ENCODE measurements at regions not wholly inside any gene's neighbourhood (a gene's known extent, or its start where the extent isn't known, plus 50 kb on each side); places are given as distances from the start of the nearest gene placed in this dataset.

GRCh38 chr5:20500546-20500945 is 512.5 kb upstream of the CDH18 start:
- CTCF ChIA-PET, result no interaction called here
- no peak for DNase-seq (ENCODE audit: low spot score)
- POLR2A ChIA-PET (ENCODE audit: low non-redundant PET), result no interaction called here

GRCh38 chr5:20498926-20499325 is 510.9 kb upstream of the CDH18 start:
- DNase-seq (ENCODE audit: low spot score), result no peak
- no peak overlapping the region for H3K27ac ChIP-seq
- CTCF ChIA-PET, result interaction anchor here (0.5 kb wide), 1 partner anchor 725 kb away, joined by 3 read pairs; no protein-coding TSS in a partner anchor
- TF ChIP-seq CTCF (conservative IDR thresholded peaks at IDR 0.05; ENCODE audit: low read depth), result no peak
- POLR2A ChIA-PET (ENCODE audit: low non-redundant PET), result no interaction called here

More at GRCh38 chr5:20500546-20500945, 512.5 kb upstream of the CDH18 start:
- no peak overlapping the region for H3K27ac ChIP-seq
- TF ChIP-seq CTCF (conservative IDR thresholded peaks at IDR 0.05; ENCODE audit: low read depth), result no peak

GRCh38 chr5:20498102-20498501 is 510.1 kb upstream of the CDH18 start:
- ChIA-PET POLR2A (ENCODE audit: low non-redundant PET) (no interaction called here), CTCF (no interaction called here)
- no peak for TF ChIP-seq CTCF (conservative IDR thresholded peaks at IDR 0.05; ENCODE audit: low read depth)
- DNase-seq (ENCODE audit: low spot score), result no peak
- H3K27ac ChIP-seq, result no peak overlapping the region

GRCh38 chr5:20497356-20497755 is 509.4 kb upstream of the CDH18 start:
- no peak for DNase-seq (ENCODE audit: low spot score)
- CTCF ChIA-PET, result no interaction called here
- POLR2A ChIA-PET (ENCODE audit: low non-redundant PET), result no interaction called here
- TF ChIP-seq CTCF (conservative IDR thresholded peaks at IDR 0.05; ENCODE audit: low read depth), result no peak
- H3K27ac ChIP-seq, result no peak overlapping the region

GRCh38 chr5:20494706-20495105 is 506.7 kb upstream of the CDH18 start:
- H3K27ac ChIP-seq, result no peak overlapping the region
- no peak for DNase-seq (ENCODE audit: low spot score)
- no peak for TF ChIP-seq CTCF (conservative IDR thresholded peaks at IDR 0.05; ENCODE audit: low read depth)
- ChIA-PET POLR2A (ENCODE audit: low non-redundant PET) (no interaction called here), CTCF (interaction anchor here (0.6 kb wide), 1 partner anchor 1162 kb away, joined by 4 read pairs; no protein-coding TSS in a partner anchor)

- CTCF ChIA-PET, result interaction anchor here (0.6 kb wide), 1 partner anchor 10 kb away, joined by 4 read pairs; no protein-coding TSS in a partner anchor
- TF ChIP-seq CTCF (conservative IDR thresholded peaks at IDR 0.05; ENCODE audit: low read depth), result no peak
- no peak for DNase-seq (ENCODE audit: low spot score)
- no peak overlapping the region for H3K27ac ChIP-seq
- POLR2A ChIA-PET (ENCODE audit: low non-redundant PET), result no interaction called here
Observed at GRCh38 chr5:20486826-20487225, 498.8 kb upstream of the CDH18 start.

- ChIA-PET POLR2A (ENCODE audit: low non-redundant PET) (no interaction called here), CTCF (no interaction called here)
- H3K27ac ChIP-seq, result no peak overlapping the region
- no peak for DNase-seq (ENCODE audit: low spot score)
- TF ChIP-seq CTCF (conservative IDR thresholded peaks at IDR 0.05; ENCODE audit: low read depth), result no peak
Observed at GRCh38 chr5:20476016-20476415, 488.0 kb upstream of the CDH18 start.
